Neural progenitor cell (in vitro differentiated cells): ENCODE measurements at regions not wholly inside any gene's neighbourhood (a gene's known extent, or its start where the extent isn't known, plus 50 kb on each side); places are given as distances from the start of the nearest gene placed in this dataset.

Experiments used
- CTCF ChIP-seq: fragments of 200-600 bp; sonication (generic); IDR thresholded peaks from 2 replicates; pipeline ENCODE4 v1.5.1; 2017; ENCODE audit warnings: antibody characterized with exemption, mild to moderate bottlenecking
- EZH2 ChIP-seq: fragments of 200-600 bp; sonication (generic); IDR thresholded peaks from 2 replicates; pipeline ENCODE4 v1.6.1; 2017; ENCODE audit warnings: antibody characterized with exemption, mild to moderate bottlenecking, moderate library complexity
- EZH2phosphoT487 ChIP-seq: fragments of 200-600 bp; sonication (generic); IDR thresholded peaks from 2 replicates; pipeline ENCODE4 v1.6.1; 2017; ENCODE audit warnings: antibody characterized with exemption

DNA sequence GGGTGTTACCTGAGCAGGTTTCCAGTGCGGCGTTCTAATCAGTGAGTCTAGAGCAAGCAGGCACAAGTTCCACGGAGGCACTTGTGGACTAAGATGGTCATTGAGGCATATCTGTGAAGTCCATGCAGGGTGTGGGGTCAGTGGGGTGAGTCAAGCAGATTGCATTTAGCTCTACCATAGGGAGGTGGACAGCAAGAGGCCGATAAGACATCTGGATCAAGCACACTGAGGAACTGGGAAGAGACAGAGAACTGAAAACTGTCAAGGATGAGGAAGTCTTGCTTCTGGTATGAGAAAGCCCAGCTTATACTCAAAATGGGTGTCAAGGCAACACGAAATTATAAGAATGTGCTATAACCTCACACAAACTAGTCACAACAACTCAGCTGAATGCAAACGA lies 61.2 kb upstream of the SLC39A10 start:
- no peak for TF ChIP-seq CTCF
- no peak for TF ChIP-seq EZH2
- TF ChIP-seq EZH2phosphoT487, result no peak
